ENCODE measurements at regions not wholly inside any gene's neighbourhood (a gene's known extent, or its start where the extent isn't known, plus 50 kb on each side); places are given as distances from the start of the nearest gene placed in this dataset.

DNA sequence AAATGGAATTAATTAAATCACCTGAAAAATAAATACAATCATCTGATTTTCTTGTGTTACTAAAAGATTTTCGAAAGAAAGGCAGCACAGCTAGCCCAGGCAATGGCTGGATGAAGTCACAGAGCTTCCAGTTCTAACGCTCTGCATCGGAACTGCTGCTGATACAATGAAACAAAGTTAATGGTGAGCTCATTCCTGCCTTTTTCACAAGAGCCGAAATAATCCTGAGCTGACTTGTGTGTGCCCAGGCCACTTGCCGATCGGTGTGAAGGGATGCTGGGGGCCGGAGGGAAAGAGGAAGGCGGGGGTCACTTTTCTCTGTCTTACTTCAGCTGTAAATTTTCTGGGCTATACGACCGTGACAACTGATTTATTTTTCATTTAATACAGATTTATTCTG, 149.5 kb downstream of the INO80D start (continued):
- no peak for TF ChIP-seq ZXDC (CRISPR knock-in tag; IDR thresholded peaks at IDR 0.05)
- TF ChIP-seq, protein P1, sequence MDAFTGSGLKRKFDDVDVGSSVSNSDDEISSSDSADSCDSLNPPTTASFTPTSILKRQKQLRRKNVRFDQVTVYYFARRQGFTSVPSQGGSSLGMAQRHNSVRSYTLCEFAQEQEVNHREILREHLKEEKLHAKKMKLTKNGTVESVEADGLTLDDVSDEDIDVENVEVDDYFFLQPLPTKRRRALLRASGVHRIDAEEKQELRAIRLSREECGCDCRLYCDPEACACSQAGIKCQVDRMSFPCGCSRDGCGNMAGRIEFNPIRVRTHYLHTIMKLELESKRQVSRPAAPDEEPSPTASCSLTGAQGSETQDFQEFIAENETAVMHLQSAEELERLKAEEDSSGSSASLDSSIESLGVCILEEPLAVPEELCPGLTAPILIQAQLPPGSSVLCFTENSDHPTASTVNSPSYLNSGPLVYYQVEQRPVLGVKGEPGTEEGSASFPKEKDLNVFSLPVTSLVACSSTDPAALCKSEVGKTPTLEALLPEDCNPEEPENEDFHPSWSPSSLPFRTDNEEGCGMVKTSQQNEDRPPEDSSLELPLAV (CRISPR knock-in tag; conservative IDR thresholded peaks at IDR 0.05; ENCODE audit: low read depth): no peak

GRCh38 chr2:205934443-205934842, 151.5 kb downstream of the INO80D start:
- Histone ChIP-seq H3K27me3 (ENCODE audit: control insufficient read depth in 1 of 2, insufficient read depth in 2 of 2, low read length in 2 of 2) (peaks cover 0 to 2% of the 10 kb centered on the region in 2 experiments; a peak in 1 of 5 replicates), H3K9me3 (ENCODE audit: low read length) (no peaks in the 10 kb centered on the region), H3K36me3 (replicated peaks in 1 of 2; ENCODE audit: control insufficient read depth in 1 of 2, insufficient read depth in 2 of 2, low read length in 2 of 2) (no peaks in the 10 kb centered on the region), H2AFZ (ENCODE audit: low read length) (peak overlapping the region; percentile 55), H3K4me2 (ENCODE audit: low read depth, low read length) (no peak overlapping the region), H4K20me1 (ENCODE audit: insufficient read depth, low read length) (no peaks in the 10 kb centered on the region), H3K4me1 (ENCODE audit: insufficient read depth, low read length) (peaks cover 34% of the 10 kb centered on the region), H3K9ac (ENCODE audit: insufficient read depth, low read depth, low read length) (no peak overlapping the region), H3K4me3 (replicated peaks in 1 of 3; ENCODE audit: insufficient read depth in 1 of 3, low read depth in 2 of 3, low read length in 3 of 3) (no peak overlapping the region), H3K79me2 (ENCODE audit: insufficient read depth, low read length) (no peaks in the 10 kb centered on the region), H3K27ac (ENCODE audit: extremely low read length, insufficient read depth, low read length) (no peak overlapping the region)
- ATAC-seq (peak; percentile 75), DNase-seq (ENCODE audit: low spot score) (peak; percentile 34), FAIRE-seq (peak; percentile 59)
- intact Hi-C loops (cut with micrococcal nuclease; ENCODE audit: unreplicated experiment) (loop anchor here (1.0 to 5.0 kb wide), 3 partner anchors 14 to 218 kb away; no protein-coding TSS in a partner anchor), in situ Hi-C loops (cut with HindIII; ENCODE audit: extremely low pct_ligation_motif_present, low pct_unique_long_range_greater_than_20kb) (no loop called here)
- WGBS (ENCODE audit: low lambda C conversion rate): 3% methylated on average over 1 of the region's 1 CpG
- CTCF ChIA-PET (ENCODE audit: low intra/inter-chr PET ratio, low total read pairs): interaction anchor here (3.0 kb wide), 1 partner anchor 14 kb away, joined by 19 read pairs; no protein-coding TSS in a partner anchor
- TF ChIP-seq STAG1 (CRISPR knock-in tag; IDR thresholded peaks at IDR 0.05): peak; percentile 57
- TF ChIP-seq, protein P2, sequence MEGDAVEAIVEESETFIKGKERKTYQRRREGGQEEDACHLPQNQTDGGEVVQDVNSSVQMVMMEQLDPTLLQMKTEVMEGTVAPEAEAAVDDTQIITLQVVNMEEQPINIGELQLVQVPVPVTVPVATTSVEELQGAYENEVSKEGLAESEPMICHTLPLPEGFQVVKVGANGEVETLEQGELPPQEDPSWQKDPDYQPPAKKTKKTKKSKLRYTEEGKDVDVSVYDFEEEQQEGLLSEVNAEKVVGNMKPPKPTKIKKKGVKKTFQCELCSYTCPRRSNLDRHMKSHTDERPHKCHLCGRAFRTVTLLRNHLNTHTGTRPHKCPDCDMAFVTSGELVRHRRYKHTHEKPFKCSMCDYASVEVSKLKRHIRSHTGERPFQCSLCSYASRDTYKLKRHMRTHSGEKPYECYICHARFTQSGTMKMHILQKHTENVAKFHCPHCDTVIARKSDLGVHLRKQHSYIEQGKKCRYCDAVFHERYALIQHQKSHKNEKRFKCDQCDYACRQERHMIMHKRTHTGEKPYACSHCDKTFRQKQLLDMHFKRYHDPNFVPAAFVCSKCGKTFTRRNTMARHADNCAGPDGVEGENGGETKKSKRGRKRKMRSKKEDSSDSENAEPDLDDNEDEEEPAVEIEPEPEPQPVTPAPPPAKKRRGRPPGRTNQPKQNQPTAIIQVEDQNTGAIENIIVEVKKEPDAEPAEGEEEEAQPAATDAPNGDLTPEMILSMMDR (CRISPR knock-in tag; IDR thresholded peaks at IDR 0.05): peak; percentile 62
- no peak for TF ChIP-seq PRPF4 (IDR thresholded peaks at IDR 0.05; ENCODE audit: low read depth, low read length, poor library complexity, severe bottlenecking)
- TF ChIP-seq ZNF207 (IDR thresholded peaks at IDR 0.05; ENCODE audit: borderline replicate concordance): no peak
- TF ChIP-seq SMC3 (IDR thresholded peaks at IDR 0.05; ENCODE audit: low read length): peak; percentile 66
- peak; percentile 37; the same call in 1 of the 2 replicates for TF ChIP-seq RAD21 (CRISPR knock-in tag; IDR thresholded peaks at IDR 0.05)
- no TSS peak for BruUV-seq (replicated peaks)
- POLR2A ChIA-PET: no interaction called here

All from HepG2 (cell line).